Esophagus squamous epithelium (tissue), 4 donors: ENCODE measurements at regions not wholly inside any gene's neighbourhood (a gene's known extent, or its start where the extent isn't known, plus 50 kb on each side); places are given as distances from the start of the nearest gene placed in this dataset.

Source experiments
- CTCF ChIP-seq, 6 experiments: fragments of 450-650 bp in 4 of 6; fragments of 200-600 bp in 2 of 6; sonication (generic) in 2 of 6; IDR thresholded peaks; one replicate each; pipeline ENCODE4 v1.5.1; 2016 to 2019; ENCODE audit warnings: antibody characterized with exemption in 6 of 6, mild to moderate bottlenecking in 4 of 6, moderate library complexity in 4 of 6
- POLR2A ChIP-seq, 4 donors: fragments of 450-650 bp; IDR thresholded peaks; one replicate each; pipeline ENCODE4 v1.6.1; 2017; ENCODE audit warnings: antibody characterized with exemption in 4 of 4, mild to moderate bottlenecking in 4 of 4, moderate library complexity in 3 of 4

- TF ChIP-seq CTCF (IDR thresholded peaks at IDR 0.05) (no peak), POLR2A (IDR thresholded peaks at IDR 0.05) (no peak)
These were observed 271.7 kb downstream of the SHQ1 start for GRCh38 chr3:72576563-72576962.
